Activated CD8-positive, alpha-beta memory T cell treated with anti-CD3 and anti-CD28 coated beads, Interleukin-2, amount 50 U/mL, for 4 hours (primary cell): ENCODE measurements at regions not wholly inside any gene's neighbourhood (a gene's known extent, or its start where the extent isn't known, plus 50 kb on each side); places are given as distances from the start of the nearest gene placed in this dataset.

Experiments
- DNase-seq: peaks from one replicate; pipeline ENCODE4 v3.0.0-alpha.2; 2020

DNA sequence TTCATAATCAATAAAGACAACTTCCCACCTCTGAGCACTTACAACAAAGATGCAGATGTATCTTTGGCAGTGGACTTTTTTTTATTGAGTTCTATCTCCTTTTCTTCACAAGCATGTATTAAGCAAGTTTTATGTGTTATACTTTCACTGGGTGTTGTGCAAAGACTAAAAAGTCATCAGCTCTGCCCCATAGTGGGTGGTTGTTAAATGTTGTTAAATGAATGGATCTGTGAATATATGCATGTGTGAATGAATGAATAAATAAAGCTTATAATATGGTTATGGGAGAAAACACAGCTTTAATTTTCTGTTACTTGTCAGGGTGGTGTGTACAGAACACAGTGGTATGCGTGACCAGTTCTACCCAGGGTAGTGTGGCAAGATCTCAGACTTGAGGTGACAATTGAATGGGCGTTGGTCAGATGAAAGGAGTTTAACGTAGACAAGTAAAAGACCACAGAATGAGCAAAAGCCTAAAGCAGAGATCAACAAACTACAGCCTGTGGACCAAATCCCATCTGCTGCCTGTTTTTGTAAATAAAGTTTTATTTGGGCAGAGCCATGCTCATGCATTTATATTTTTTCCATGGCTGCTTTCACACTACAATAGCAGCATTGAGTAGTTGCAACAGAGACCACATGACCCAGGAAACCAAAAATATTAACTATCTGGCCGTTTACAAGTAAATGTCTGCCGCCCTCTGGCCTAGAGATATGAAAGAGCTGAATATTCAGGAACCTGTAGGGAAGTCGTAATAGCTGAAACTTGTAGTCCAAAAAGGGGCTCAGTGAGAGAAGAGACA, 207.4 kb upstream of the EEA1 start:
- DNase-seq, result no peak

- DNase-seq, result no peak
These were observed 208.8 kb upstream of the EEA1 start for GRCh38 chr12:93137656-93138612.

DNA sequence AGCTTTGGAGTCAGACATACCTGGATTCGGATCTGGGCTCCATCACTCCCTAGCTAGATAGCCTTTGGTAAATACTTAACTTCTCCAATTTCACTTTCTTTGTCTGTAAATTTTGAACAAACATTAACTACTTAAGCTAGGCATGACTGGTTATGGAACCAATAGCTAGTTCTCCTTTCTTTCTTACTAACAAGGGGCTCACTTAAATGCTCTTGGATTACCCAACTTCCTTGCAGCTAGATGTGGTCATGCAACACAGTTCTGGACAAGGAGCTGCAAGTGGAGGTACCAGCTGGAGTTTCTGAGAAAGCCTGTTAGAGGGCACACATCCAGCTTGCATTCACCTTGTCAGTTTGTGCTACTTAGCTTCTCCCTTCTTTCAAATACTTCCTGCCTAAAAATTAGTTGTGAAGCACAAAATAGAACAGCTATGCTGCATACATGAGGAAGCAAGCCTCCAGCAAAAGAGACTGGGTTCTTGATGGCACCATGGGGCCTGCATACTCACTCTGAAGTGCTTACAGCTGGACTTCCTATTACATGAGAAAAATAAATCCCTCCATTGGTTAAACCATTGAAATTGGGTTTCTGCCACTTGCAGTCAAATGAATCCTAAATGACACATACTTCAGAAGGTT, 210.1 kb upstream of the EEA1 start:
- DNase-seq, result no peak

DNA sequence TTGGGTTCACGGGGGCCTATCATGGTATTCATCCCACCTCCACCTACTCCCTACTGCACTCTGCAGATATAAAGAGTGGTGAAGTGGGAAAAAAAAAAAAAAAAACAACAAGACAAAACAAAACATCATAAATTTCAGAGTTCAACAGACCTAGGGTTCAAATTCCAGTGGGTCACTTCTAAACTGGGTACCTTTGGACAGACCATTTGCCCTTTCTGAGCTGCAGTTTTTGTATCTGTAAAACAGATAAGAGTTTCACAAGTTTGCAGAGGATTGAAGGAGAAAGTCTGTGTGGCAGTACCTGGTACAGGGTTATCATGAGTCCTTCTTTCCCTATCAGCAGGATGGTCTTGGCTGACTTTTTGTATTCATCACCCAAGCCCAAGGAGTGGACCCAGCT, 211.2 kb upstream of the EEA1 start:
- DNase-seq, result no peak

DNA sequence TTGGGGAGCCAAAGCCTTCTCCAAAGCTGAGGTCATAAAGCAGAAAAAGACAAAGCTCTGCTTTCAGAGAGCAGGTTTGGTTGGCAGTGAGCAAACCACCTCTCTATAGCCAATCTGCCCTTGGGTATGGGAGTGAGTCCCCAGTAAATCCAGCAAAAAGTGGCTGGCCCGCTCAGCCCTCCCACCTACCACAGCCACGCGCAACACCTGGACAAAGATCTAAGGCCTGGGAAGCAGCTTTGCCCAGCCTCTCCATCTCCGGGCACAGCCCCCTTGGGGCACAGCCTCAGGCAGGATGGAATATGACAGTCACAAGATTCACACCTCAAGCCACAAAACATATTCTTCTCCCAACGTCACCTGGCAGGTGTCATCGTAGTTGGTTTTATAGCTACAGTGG, 211.7 kb upstream of the EEA1 start:
- DNase-seq, result no peak

GRCh38 chr12:93142881-93143280, 213.8 kb upstream of the EEA1 start:
- DNase-seq, result no peak

GRCh38 chr12:93144109-93144508, 215.0 kb upstream of the EEA1 start:
- no peak for DNase-seq

- no peak for DNase-seq
These were observed 216.0 kb upstream of the EEA1 start for GRCh38 chr12:93145086-93145485.

DNA sequence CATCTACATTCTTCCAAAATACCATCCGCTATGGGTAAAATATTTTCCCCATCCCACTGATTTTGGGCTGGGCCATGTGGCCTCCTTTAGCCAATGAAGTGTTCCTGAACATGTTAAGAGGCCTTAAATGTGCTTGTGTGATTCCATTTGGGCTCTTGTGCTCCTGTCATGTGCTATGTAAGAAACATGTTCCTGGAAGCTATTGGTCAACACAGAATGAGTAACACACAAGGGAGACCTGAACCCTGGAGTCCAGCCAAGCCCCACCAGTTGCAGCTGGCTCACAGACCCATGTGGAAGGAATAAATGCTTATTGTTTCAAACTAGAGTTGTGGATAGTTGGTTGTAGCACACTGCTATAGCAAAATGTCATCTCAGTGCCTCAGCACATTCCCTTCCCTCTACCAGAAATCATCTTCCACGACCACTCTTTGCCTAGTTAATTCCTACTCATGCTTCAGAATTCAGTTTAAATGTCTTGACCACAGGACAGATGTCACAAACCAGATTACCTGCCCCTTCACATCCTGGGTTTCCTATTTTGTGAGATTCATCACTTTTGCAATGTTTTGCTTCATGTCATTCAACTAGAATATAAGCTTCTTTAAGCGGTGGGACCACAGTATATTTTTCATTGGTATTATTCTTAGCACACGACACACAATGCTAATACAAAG, 217.3 kb upstream of the EEA1 start:
- DNase-seq, result no peak

DNA sequence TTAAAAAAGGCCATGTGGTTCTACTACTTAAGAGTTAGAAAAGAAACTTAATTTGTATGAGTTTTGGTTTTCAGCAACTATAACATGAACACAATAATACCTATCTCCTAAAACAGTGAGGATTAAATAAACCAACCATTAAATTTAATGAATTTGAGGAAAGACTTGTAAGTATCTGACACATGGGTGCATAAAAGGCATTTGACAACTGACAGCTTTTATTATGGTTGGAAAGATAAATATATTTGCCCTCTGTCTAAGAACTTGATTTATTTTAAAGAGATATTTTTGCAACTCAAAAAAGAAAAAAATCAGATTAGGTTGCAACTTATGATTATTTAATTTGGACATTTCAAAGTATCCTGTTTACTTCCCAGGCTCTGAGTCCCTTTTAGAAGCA, 217.9 kb upstream of the EEA1 start:
- DNase-seq, result no peak

GRCh38 chr12:93148412-93148811, 219.3 kb upstream of the EEA1 start:
- DNase-seq, result no peak

- no peak for DNase-seq
These were observed 220.1 kb upstream of the EEA1 start for GRCh38 chr12:93149229-93149628.

DNA sequence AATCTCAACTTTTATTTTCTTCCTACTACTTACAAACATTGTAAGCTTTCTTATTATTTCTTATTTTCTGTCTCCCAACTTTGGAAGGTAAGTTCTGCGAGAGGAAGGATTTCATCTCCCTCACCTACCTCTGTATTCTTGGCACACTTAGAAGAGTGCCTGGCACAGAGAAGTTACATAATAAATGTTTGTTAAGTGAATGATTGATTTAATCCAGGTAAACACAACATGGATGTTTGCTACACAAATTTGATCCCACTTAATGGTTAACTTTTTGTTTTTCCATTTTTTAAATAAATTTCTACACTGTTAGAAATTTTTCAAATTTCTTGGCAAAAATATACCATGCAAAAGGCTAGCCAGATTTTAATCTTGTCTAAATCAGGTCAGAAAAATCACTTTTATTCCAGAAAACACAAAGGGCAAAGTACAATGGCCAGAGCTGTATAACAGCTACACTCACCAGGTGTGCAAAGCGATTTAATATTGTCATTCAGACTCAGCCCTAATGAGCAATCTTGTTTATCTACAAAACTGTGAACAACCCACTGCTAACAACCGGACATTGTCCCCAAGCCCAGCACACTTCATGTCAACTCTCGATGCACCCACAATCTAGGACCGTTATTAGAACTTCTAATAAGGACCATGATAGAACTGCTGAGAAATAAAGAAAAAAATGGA, 222.1 kb upstream of the EEA1 start:
- no peak for DNase-seq

- no peak for DNase-seq
These were observed 223.5 kb upstream of the EEA1 start for GRCh38 chr12:93152617-93153016.

DNA sequence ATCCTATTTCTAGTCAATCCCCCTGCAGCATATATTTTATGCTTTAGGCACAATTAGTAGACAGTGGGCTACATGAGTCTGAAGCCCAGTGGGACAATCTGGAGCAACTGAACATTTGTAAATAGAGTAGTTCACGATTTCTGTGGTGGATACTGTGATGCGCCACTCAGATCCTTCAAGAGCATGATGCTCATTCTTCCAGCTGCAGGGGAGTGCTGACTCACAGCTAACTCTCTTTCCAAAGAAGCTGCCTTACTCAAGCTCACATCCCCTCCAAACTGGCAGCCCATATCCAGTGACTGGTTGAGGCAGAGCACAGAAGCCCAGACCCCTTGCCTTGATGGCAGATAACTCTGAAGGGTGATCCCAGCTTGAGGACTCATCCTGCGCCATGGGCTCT, 224.2 kb upstream of the EEA1 start:
- no peak for DNase-seq

DNA sequence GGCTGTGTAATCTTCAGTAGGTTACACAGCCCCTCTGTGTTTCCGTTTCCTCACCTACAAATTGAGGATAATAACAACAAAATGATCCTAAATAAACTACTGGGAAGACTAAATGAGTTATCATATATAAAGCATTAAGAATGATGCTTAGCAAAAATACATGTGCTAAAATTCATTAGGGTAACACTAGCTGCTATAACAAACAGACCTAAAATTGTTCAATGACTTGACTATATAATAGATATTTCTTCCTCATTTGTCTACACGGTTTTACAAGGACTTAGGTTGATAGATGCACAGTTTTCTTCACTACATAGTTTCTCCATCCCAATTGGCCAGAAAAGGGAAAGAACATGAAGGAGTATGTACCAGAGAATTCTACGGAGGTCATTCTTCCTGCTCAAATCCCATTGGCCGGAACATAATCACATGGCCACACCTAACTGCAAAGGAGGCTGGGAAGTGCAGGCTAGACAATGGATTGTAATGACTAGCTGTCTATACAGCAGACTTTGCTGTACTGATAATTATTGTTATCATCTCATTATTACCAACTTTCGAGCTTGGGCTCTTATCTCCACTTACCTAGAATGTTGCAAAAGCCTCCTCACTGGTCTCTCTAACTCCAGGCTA, 223.5 kb upstream of the NUDT4 start:
- no peak for DNase-seq

GRCh38 chr12:93154753-93155480, 222.8 kb upstream of the NUDT4 start:
- no peak for DNase-seq

DNA sequence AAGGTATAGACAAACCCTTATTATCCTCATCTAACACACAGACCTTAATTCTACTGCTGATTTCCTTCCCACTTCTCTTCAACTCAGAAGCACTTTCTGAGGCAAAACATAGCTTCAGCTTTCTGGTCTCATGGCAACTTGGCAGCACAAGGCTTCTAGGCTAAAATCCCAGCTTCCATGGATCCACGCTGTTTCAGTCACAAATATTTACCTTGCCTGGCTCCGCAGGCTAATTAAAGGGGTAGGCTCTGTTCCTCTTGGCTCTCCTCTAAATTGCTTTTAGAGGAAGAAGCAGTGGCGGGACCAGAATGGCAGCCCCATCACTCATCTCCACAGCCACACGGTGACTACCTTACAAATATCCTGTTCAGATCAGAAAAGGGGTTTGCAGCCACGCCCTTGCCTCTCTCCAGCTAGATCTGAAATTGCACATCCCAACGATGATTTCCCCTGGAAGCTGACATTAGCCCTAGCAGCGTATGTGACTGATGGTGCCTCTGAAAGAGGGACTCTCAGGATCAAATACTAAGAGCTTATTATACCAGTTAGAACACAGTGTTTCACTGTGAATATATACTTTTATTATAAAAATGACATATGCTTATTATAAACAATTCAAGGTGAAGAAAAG, 221.5 kb upstream of the NUDT4 start:
- DNase-seq, result no peak

DNA sequence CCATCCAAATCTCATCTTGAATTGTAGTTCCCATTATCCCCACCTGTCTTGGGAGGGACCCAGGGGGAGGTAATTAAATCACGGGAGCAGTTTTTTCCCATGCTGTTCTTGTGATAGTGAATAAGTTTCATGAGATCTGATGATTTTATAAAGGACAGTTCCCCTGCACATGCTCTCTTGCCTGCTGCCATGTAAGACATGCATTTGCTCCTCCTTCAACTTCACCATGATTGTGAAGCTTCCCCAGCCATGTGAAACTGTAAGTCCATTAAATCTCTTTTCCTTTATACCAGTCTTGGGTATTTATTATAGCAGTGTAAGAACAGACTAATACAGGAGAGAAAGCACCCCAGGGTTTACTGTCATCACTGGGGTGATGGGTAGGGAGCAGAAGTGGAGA, 220.4 kb upstream of the NUDT4 start:
- no peak for DNase-seq

DNA sequence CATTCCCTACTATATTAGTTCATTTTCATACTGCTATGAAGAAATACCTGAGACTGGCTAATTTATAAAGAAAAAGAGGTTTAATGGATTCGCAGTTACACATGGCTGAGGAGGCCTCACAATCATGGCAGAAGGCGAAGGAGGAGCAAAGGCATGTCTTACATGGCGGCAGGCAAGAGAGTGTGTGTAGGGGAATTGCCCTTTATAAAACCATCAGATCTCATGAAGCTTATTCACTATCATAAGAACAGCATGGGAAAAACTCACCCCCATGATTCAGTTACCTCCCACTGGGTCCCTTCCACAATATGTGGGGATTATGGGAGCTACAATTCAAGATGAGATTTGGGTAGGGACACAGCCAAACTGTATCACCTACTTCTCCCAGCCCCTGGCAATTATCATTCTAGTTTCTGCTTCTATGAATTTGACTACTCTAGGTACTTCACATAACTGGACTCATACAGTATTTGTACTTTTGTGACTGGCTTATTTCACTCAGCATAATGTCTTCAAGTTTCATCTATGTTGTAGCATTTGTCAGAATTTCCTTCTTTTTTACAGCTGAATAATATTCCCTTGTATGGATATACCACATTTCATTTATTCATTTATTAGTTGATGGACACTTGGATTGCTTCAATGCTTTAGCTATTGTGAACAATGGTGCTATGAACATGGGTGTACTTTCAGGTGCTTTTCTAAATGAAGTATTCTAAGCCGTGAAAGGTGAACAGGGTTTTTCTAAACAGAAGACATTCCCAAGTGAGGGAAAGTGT, 219.5 kb upstream of the NUDT4 start:
- no peak for DNase-seq
